ENCODE measurements at regions not wholly inside any gene's neighbourhood (a gene's known extent, or its start where the extent isn't known, plus 50 kb on each side); places are given as distances from the start of the nearest gene placed in this dataset.

DNA sequence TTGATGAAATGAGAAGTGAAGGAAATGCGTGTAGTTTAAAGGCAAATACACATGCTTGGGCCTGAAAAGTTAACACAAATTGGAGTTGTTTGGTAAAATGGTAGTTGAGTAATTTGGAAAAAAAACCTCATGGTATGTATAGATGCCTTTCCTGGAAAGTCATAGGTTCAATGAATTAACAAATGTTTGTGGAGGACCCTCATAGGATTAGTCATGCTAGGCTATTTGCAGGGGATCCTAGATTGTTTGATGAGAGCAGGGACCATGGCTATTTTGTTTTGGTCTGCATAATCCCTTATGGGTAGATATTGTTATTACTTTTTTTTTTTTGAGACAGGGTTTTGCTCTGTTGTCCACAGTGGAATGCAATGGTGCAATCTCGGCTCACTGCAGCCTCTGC is 93.5 kb upstream of the NR3C1 start:
- Histone ChIP-seq H3K18ac (ENCODE audit: extremely low read depth, low read length) (no peak overlapping the region), H3K27me3 (replicated peaks in 1 of 4; ENCODE audit: control insufficient read depth in 3 of 4, extremely low read depth in 1 of 4, insufficient read depth in 3 of 4, low read length in 3 of 4) (no peaks in the 10 kb centered on the region), H4K20me1 (replicated peaks in 1 of 2; ENCODE audit: control insufficient read depth in 1 of 2, insufficient read depth in 2 of 2, low read length in 2 of 2) (no peaks in the 10 kb centered on the region), H2BK120ac (replicated peaks; ENCODE audit: low read depth, low read length) (no peak overlapping the region), H4K91ac (replicated peaks; ENCODE audit: insufficient read length, low read length) (no peak overlapping the region), H2AK5ac (ENCODE audit: low read depth, low read length) (no peak overlapping the region), H3K23ac (ENCODE audit: insufficient read length) (no peak overlapping the region), H2BK12ac (ENCODE audit: low read depth, low read length) (no peak overlapping the region), H3K4me1 (replicated peaks in 1 of 4; ENCODE audit: control insufficient read depth in 3 of 4, insufficient read depth in 4 of 4, low read length in 3 of 4) (no peaks in the 10 kb centered on the region), H3K27ac (ENCODE audit: low read depth, low read length) (no peak overlapping the region), H4K8ac (ENCODE audit: extremely low read depth, insufficient read depth, low read length) (no peak overlapping the region), H3K4me3 (ENCODE audit: extremely low read depth in 1 of 4, insufficient read depth in 2 of 4, low read depth in 3 of 4, low read length in 4 of 4) (no peak overlapping the region), H2AFZ (ENCODE audit: low read length) (no peak overlapping the region), H3K9ac (replicated peaks in 1 of 4; ENCODE audit: extremely low read depth in 1 of 4, low read depth in 3 of 4, low read length in 3 of 4) (no peak overlapping the region), H3K79me2 (ENCODE audit: control insufficient read depth in 1 of 2, insufficient read depth in 2 of 2, low read length in 2 of 2) (no peaks in the 10 kb centered on the region), H2BK5ac (ENCODE audit: low read depth, low read length) (no peak overlapping the region), H3K56ac (replicated peaks; ENCODE audit: insufficient read length, low read depth, low read length) (no peak overlapping the region), H2BK20ac (ENCODE audit: low read length) (no peak overlapping the region), H3K4ac (replicated peaks; ENCODE audit: insufficient read length, low read depth, low read length) (no peak overlapping the region), H2BK15ac (ENCODE audit: low read length) (no peak overlapping the region), H3K14ac (ENCODE audit: insufficient read length) (no peak overlapping the region), H3K23me2 (ENCODE audit: low read depth, low read length) (no peaks in the 10 kb centered on the region), H3K36me3 (ENCODE audit: control insufficient read depth in 2 of 4, insufficient read depth in 4 of 4, low read length in 3 of 4) (no peaks in the 10 kb centered on the region), H4K5ac (ENCODE audit: insufficient read length, low read depth, low read length) (no peak overlapping the region), H3K79me1 (ENCODE audit: low read depth, low read length) (no peaks in the 10 kb centered on the region), H3K4me2 (ENCODE audit: insufficient read depth in 1 of 2, low read depth in 2 of 2, low read length in 2 of 2) (no peak overlapping the region), H3K9me3 (ENCODE audit: insufficient read depth in 2 of 2, low read depth in 1 of 2, low read length in 1 of 2) (no peaks in the 10 kb centered on the region)
- CTCF ChIA-PET (ENCODE audit: partially characterized antibody) = no interaction called here
- WGBS, 2 experiments (ENCODE audit: extremely low coverage in 1 of 2, insufficient coverage in 1 of 2, insufficient read length in 1 of 2, insufficient replicate concordance in 2 of 2, low coverage in 1 of 2, low lambda C conversion rate in 2 of 2, missing lambda C conversion rate in 1 of 2) = 91 to 100% methylated on average over 1 to 2 of the region's 2 CpGs
- POLR2A ChIA-PET (ENCODE audit: partially characterized antibody) = no interaction called here
- TF ChIP-seq YY1 (IDR thresholded peaks at IDR 0.05; ENCODE audit: low read depth, low read length) (no peak), RFX5 (IDR thresholded peaks at IDR 0.05; ENCODE audit: borderline replicate concordance, low read depth, low read length) (no peak), FOSL1 (IDR thresholded peaks at IDR 0.05; ENCODE audit: insufficient read depth, low read depth, low read length) (no peak), JUN (IDR thresholded peaks at IDR 0.05; ENCODE audit: low read depth, low read length) (no peak), SIX5 (IDR thresholded peaks at IDR 0.05; ENCODE audit: low read depth, low read length) (no peak), RNF2 (IDR thresholded peaks at IDR 0.05; ENCODE audit: borderline replicate concordance, low read depth, low read length, missing control alignments, poor library complexity, severe bottlenecking) (no peak), TBP (IDR thresholded peaks at IDR 0.05; ENCODE audit: low read depth, low read length) (no peak), SIN3A (conservative IDR thresholded peaks at IDR 0.05 in 1 of 2, IDR thresholded peaks at IDR 0.05 in 1 of 2; ENCODE audit: low read depth in 1 of 2, low read length in 2 of 2) (no peak)
- TF ChIP-seq, protein P1, sequence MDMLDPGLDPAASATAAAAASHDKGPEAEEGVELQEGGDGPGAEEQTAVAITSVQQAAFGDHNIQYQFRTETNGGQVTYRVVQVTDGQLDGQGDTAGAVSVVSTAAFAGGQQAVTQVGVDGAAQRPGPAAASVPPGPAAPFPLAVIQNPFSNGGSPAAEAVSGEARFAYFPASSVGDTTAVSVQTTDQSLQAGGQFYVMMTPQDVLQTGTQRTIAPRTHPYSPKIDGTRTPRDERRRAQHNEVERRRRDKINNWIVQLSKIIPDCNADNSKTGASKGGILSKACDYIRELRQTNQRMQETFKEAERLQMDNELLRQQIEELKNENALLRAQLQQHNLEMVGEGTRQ (IDR thresholded peaks at IDR 0.05; ENCODE audit: low read length) = no peak
- no peak for DNase-seq (ENCODE audit: low read depth in 1 of 2, low spot score in 2 of 2)
- no peak for FAIRE-seq
